Neuronal stem cell (in vitro differentiated cells): ENCODE measurements at regions not wholly inside any gene's neighbourhood (a gene's known extent, or its start where the extent isn't known, plus 50 kb on each side); places are given as distances from the start of the nearest gene placed in this dataset.

Experiments
- DNase-seq: peaks from one replicate; pipeline ENCODE4 v3.0.0-alpha.2; 2013; ENCODE audit warnings: low spot score
- H2AFZ ChIP-seq: one replicate; pipeline ENCODE4 v1.6.1; 2013; ENCODE audit warnings: mild to moderate bottlenecking, low read length, inconsistent platforms
- H2AK5ac ChIP-seq: 2 replicates; pipeline ENCODE4 v1.6.1; 2013; ENCODE audit warnings: low read depth, mild to moderate bottlenecking, inconsistent platforms, low read length, moderate library complexity, mixed read lengths
- H2BK120ac ChIP-seq: 2 replicates; pipeline ENCODE4 v1.6.1; 2013; ENCODE audit warnings: low read depth, mild to moderate bottlenecking, inconsistent platforms, low read length, moderate library complexity, mixed read lengths
- H2BK12ac ChIP-seq: one replicate; pipeline ENCODE4 v1.6.1; 2013; ENCODE audit warnings: low read length, inconsistent platforms
- H2BK15ac ChIP-seq: 2 replicates; pipeline ENCODE4 v1.6.1; 2013; ENCODE audit warnings: mild to moderate bottlenecking, low read length, inconsistent platforms, mixed read lengths
- H2BK5ac ChIP-seq: one replicate; pipeline ENCODE4 v1.6.1; 2013; ENCODE audit warnings: inconsistent platforms, mild to moderate bottlenecking, low read length, moderate library complexity
- H3K14ac ChIP-seq: one replicate; pipeline ENCODE4 v1.6.1; 2013; ENCODE audit warnings: low read length, inconsistent platforms
- H3K18ac ChIP-seq: 2 replicates; pipeline ENCODE4 v1.6.1; 2013; ENCODE audit warnings: low read length, inconsistent platforms
- H3K23ac ChIP-seq: 2 replicates; pipeline ENCODE4 v1.6.1; 2013; ENCODE audit warnings: low read depth, mild to moderate bottlenecking, mixed read lengths, low read length, inconsistent platforms; ENCODE audit not compliant: poor library complexity
- H3K27ac ChIP-seq: replicated peaks from 3 replicates; pipeline ENCODE4 v1.5.1; 2013; ENCODE audit warnings: low read length, inconsistent platforms
- H3K27me3 ChIP-seq, 3 experiments: 2 replicates each; pipeline ENCODE4 v1.6.1; 2013; ENCODE audit warnings: low read length in 3 of 3, mild to moderate bottlenecking in 2 of 3, inconsistent platforms in 1 of 3, low read depth in 1 of 3, mixed read lengths in 1 of 3, moderate library complexity in 1 of 3; ENCODE audit not compliant: control insufficient read depth in 3 of 3, insufficient read depth in 3 of 3
- H3K36me3 ChIP-seq, 2 donors: replicated peaks in 1 of 2; 2 replicates each; pipeline ENCODE4 v1.6.1; 2013; ENCODE audit warnings: low read length in 2 of 2; ENCODE audit not compliant: control insufficient read depth in 2 of 2, insufficient read depth in 2 of 2
- H3K4ac ChIP-seq: 2 replicates; pipeline ENCODE4 v1.6.1; 2013; ENCODE audit warnings: inconsistent platforms, mild to moderate bottlenecking, low read length, moderate library complexity
- H3K4me1 ChIP-seq, 2 donors: 1 replicate in 1 of 2; 2 replicates in 1 of 2; pipeline ENCODE4 v1.6.1; 2013; ENCODE audit warnings: low read length in 2 of 2, low read depth in 1 of 2; ENCODE audit not compliant: control insufficient read depth in 2 of 2, insufficient read depth in 1 of 2
- H3K4me2 ChIP-seq: one replicate; pipeline ENCODE4 v1.6.1; 2013; ENCODE audit warnings: mild to moderate bottlenecking, low read length, inconsistent platforms; ENCODE audit not compliant: insufficient read depth, poor library complexity, severe bottlenecking
- H3K4me3 ChIP-seq, 2 donors: 2 replicates each; pipeline ENCODE4 v1.5.1; 2013; ENCODE audit warnings: low read length in 2 of 2, mild to moderate bottlenecking in 2 of 2, inconsistent platforms in 1 of 2, moderate library complexity in 1 of 2
- H3K79me1 ChIP-seq: one replicate; pipeline ENCODE4 v1.6.1; 2013; ENCODE audit warnings: low read depth, mild to moderate bottlenecking, inconsistent platforms, low read length, moderate library complexity
- H3K9ac ChIP-seq: one replicate; pipeline ENCODE4 v1.6.1; 2013; ENCODE audit warnings: mild to moderate bottlenecking, low read depth, low read length, inconsistent platforms; ENCODE audit not compliant: poor library complexity
- H3K9me3 ChIP-seq, 2 donors: replicated peaks in 1 of 2; 2 replicates each; pipeline versions ENCODE3 to v1.6.1; 2013; ENCODE audit warnings: low read length in 2 of 2, mild to moderate bottlenecking in 2 of 2, inconsistent platforms in 1 of 2, low read depth in 1 of 2, mixed read lengths in 1 of 2, moderate library complexity in 1 of 2; ENCODE audit not compliant: control insufficient read depth in 2 of 2, insufficient read depth in 1 of 2
- H4K8ac ChIP-seq: one replicate; pipeline ENCODE4 v1.6.1; 2013; ENCODE audit warnings: low read depth, mild to moderate bottlenecking, inconsistent platforms, low read length, moderate library complexity
- H4K91ac ChIP-seq: one replicate; pipeline ENCODE4 v1.6.1; 2013; ENCODE audit warnings: low read length, low read depth, mild to moderate bottlenecking, inconsistent platforms; ENCODE audit not compliant: poor library complexity
- WGBS, 2 donors: extraction: QIAGEN DNeasy Blood & Tissue Kit; methylation state at CpG; one replicate each; pipeline ENCODE4 v1.1.7; 2013; ENCODE audit warnings: missing lambda C conversion rate in 2 of 2, mixed read lengths in 1 of 2; ENCODE audit not compliant: insufficient read length in 2 of 2, insufficient replicate concordance in 1 of 2; ENCODE audit errors: extremely low coverage in 2 of 2; 5-methylcytosine and 5-hydroxymethylcytosine counted together

- DNase-seq, result no peak
- no CpG with 5 or more reads among the region's 6 CpGs for WGBS, 2 donors
- Histone ChIP-seq H3K9me3 (peaks cover 7% of the 10 kb centered on the region in 2 donors), H3K23ac (no peak overlapping the region), H3K14ac (no peak overlapping the region), H4K91ac (no peak overlapping the region), H3K36me3 (no peaks in the 10 kb centered on the region), H3K4ac (no peak overlapping the region), H2BK5ac (no peak overlapping the region), H2BK12ac (no peak overlapping the region), H3K4me2 (no peak overlapping the region), H3K27me3 (no peaks in the 10 kb centered on the region), H2BK15ac (no peak overlapping the region), H2AFZ (no peak overlapping the region), H2BK120ac (no peak overlapping the region), H3K27ac (no peak overlapping the region), H3K18ac (no peak overlapping the region), H3K4me1 (peaks cover 3 to 7% of the 10 kb centered on the region in 2 donors), H4K8ac (no peak overlapping the region), H3K79me1 (no peaks in the 10 kb centered on the region), H2AK5ac (no peak overlapping the region), H3K4me3 (no peak overlapping the region), H3K9ac (no peak overlapping the region)
Observed at GRCh38 chr1:93750955-93751354, 69.3 kb upstream of the BCAR3 start.

- H4K8ac ChIP-seq, result no peak overlapping the region
- H2BK120ac ChIP-seq, result no peak overlapping the region
- H2AK5ac ChIP-seq, result no peak overlapping the region
- no peak overlapping the region for H3K27ac ChIP-seq
- DNase-seq, result no peak
- no CpG with 5 or more reads among the region's 2 CpGs for WGBS, 2 donors
- no peak overlapping the region for H3K9ac ChIP-seq
- no peaks in the 10 kb centered on the region for H3K79me1 ChIP-seq
- H2BK15ac ChIP-seq, result no peak overlapping the region
- H3K36me3 ChIP-seq, result no peaks in the 10 kb centered on the region
- H2BK5ac ChIP-seq, result no peak overlapping the region
- no peaks in the 10 kb centered on the region for H3K27me3 ChIP-seq
- no peak overlapping the region for H3K4me2 ChIP-seq
- H3K4me3 ChIP-seq, result no peak overlapping the region
- H3K23ac ChIP-seq, result no peak overlapping the region
- H3K4me1 ChIP-seq, result peaks cover 3 to 7% of the 10 kb centered on the region in 2 donors
- no peak overlapping the region for H3K14ac ChIP-seq
- H4K91ac ChIP-seq, result no peak overlapping the region
- no peak overlapping the region for H3K4ac ChIP-seq
- no peak overlapping the region for H3K18ac ChIP-seq
- H2BK12ac ChIP-seq, result no peak overlapping the region
- H3K9me3 ChIP-seq, result peaks cover 7% of the 10 kb centered on the region in 2 donors
- H2AFZ ChIP-seq, result no peak overlapping the region
Observed at GRCh38 chr1:93749894-93750301, 68.3 kb upstream of the BCAR3 start.

DNA sequence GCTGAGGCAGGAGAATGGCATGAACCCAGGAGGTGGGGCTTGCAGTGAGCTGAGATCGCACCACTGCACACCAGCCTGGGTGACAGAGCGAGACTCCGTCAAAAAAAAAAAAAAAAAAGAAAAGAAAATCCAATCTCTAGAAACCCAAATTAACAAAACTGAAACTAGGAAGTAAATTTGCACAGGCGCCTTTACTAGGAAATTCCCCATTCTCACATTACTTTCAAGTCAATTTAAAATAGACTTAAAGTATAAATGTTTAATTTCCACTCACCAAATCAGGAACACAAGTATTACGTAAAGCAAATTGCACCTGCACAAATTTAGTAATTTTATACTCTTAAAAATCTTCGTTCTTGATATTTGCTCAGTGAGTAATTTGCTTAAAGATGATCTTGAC lies 67.8 kb upstream of the BCAR3 start:
- H2AK5ac ChIP-seq, result no peak overlapping the region
- H3K4me2 ChIP-seq, result no peak overlapping the region
- no peak overlapping the region for H4K91ac ChIP-seq
- no peak overlapping the region for H2BK120ac ChIP-seq
- H3K23ac ChIP-seq, result no peak overlapping the region
- H3K9me3 ChIP-seq, result peaks cover 7% of the 10 kb centered on the region in 2 donors
- no peak overlapping the region for H2BK15ac ChIP-seq
- H3K79me1 ChIP-seq, result no peaks in the 10 kb centered on the region
- H4K8ac ChIP-seq, result no peak overlapping the region
- no peak overlapping the region for H3K4ac ChIP-seq
- no peak overlapping the region for H2BK12ac ChIP-seq
- H3K4me1 ChIP-seq, result peaks cover 3 to 7% of the 10 kb centered on the region in 2 donors
- no peaks in the 10 kb centered on the region for H3K36me3 ChIP-seq
- no peak overlapping the region for H3K27ac ChIP-seq
- no peak overlapping the region for H3K18ac ChIP-seq
- DNase-seq, result no peak
- H3K14ac ChIP-seq, result no peak overlapping the region
- no peak overlapping the region for H3K4me3 ChIP-seq
- no peak overlapping the region for H2BK5ac ChIP-seq
- no peak overlapping the region for H3K9ac ChIP-seq
- H3K27me3 ChIP-seq, result no peaks in the 10 kb centered on the region
- H2AFZ ChIP-seq, result no peak overlapping the region
- WGBS, 2 donors, result no CpG with 5 or more reads among the region's 6 CpGs

DNA sequence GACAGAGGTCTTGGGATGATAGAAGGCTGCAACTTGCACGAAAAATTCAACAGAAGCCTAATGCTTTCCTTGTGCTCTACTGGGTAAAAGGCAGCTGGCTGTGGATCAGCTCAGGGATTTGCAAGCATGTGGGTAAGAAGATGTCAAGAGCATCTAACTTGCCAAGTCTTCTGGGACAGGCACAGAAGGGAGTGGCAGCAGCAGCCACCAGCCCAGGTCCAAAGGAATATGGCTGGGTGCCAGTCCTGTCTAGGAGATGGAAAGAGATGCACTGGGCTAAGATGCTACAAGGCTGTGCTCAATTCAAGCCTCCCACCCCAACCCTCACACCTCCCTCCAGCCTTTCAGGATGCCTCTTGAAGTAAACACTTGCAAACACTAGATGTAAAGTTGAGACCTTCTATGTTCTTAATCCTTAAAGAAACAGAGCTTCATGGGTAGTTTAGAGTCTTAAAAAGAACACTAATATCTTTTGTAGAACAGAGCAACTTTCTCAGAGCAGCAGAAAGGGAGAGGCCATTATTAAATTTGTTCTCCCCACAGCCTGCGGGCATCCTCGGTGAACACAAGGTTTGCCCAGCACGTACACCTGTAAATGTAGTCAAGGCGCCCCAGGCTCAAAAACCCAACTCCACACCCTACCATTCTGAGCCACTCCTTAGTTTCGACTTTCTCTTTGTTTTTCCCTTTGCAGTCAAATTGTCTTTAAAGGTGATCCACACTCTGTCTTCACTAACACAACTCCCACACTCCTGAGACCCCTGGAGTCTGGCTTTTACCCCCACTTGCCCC lies 64.6 kb upstream of the BCAR3 start:
- Histone ChIP-seq H3K79me1 (no peaks in the 10 kb centered on the region), H2BK12ac (no peak overlapping the region), H2AK5ac (no peak overlapping the region), H3K36me3 (no peaks in the 10 kb centered on the region), H3K27me3 (no peaks in the 10 kb centered on the region), H3K4me2 (no peak overlapping the region), H3K18ac (peak overlapping the region; percentile 2), H4K91ac (no peak overlapping the region), H3K4ac (no peak overlapping the region), H3K9me3 (peaks cover 7% of the 10 kb centered on the region in 2 donors), H2BK120ac (no peak overlapping the region), H3K4me1 (peaks cover 0 to 4% of the 10 kb centered on the region in 2 donors), H2BK15ac (no peak overlapping the region), H3K4me3 (no peak overlapping the region), H2BK5ac (no peak overlapping the region), H3K9ac (no peak overlapping the region), H3K27ac (no peak overlapping the region), H3K14ac (no peak overlapping the region), H4K8ac (no peak overlapping the region), H3K23ac (no peak overlapping the region), H2AFZ (no peak overlapping the region)
- no CpG with 5 or more reads among the region's 6 CpGs for WGBS, 2 donors
- DNase-seq, result no peak
